ENCODE measurements at regions not wholly inside any gene's neighbourhood (a gene's known extent, or its start where the extent isn't known, plus 50 kb on each side); places are given as distances from the start of the nearest gene placed in this dataset.
"Not testable (repeated sequence)": the region's sequence is repeated elsewhere in the genome, so short reads cannot be mapped to it uniquely, and the experiment has no call there.

DNA sequence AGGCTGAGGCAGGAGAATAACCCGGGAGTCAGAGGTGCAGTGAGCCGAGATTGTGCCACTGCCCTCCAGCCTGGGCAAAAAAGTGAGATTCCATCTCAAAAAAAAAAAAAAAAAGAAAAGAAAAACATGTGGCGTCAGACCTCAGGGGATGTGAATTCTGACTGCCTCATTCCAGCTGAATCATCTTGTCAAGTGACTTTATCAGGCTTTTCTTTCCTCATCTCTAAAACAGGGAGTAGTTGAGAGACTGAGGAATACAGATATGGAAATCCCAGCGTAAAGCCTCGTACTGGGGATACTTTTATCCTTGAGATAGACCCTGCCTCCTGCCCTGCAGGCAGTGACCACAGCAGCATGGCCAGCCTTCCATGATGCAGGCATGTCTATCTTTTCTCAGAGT, 76.4 kb downstream of the PPIAL4A start:
- TF ChIP-seq, protein P1, sequence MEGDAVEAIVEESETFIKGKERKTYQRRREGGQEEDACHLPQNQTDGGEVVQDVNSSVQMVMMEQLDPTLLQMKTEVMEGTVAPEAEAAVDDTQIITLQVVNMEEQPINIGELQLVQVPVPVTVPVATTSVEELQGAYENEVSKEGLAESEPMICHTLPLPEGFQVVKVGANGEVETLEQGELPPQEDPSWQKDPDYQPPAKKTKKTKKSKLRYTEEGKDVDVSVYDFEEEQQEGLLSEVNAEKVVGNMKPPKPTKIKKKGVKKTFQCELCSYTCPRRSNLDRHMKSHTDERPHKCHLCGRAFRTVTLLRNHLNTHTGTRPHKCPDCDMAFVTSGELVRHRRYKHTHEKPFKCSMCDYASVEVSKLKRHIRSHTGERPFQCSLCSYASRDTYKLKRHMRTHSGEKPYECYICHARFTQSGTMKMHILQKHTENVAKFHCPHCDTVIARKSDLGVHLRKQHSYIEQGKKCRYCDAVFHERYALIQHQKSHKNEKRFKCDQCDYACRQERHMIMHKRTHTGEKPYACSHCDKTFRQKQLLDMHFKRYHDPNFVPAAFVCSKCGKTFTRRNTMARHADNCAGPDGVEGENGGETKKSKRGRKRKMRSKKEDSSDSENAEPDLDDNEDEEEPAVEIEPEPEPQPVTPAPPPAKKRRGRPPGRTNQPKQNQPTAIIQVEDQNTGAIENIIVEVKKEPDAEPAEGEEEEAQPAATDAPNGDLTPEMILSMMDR (IDR thresholded peaks at IDR 0.05; ENCODE audit: low read depth, low read length), result not testable (repeated sequence)
- not testable (repeated sequence) for TF ChIP-seq POLR2A (IDR thresholded peaks at IDR 0.05; ENCODE audit: extremely low read depth, insufficient read length)
